ENCODE measurements at regions not wholly inside any gene's neighbourhood (a gene's known extent, or its start where the extent isn't known, plus 50 kb on each side); places are given as distances from the start of the nearest gene placed in this dataset.

DNA sequence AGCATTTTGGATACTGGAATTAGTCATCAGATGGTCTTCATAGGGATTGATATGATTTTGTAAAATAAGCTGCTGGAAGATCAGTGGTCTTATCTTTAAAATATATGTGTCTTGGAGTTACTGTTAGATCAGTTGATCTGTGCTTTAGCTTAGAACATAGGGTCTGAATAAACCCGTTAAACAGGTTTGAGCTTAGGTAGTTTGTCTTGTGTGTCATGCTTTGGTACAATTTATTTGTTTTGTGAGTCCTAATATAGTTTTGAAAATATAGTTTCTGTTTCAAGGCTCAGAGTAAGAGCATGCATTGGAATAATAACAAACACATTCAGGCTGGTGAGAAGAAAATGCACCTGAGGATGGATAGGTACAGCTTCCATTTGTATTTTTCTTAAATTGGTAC is 505.0 kb downstream of the SLC16A7 start:
- Histone ChIP-seq H2BK15ac (ENCODE audit: low read depth, poor library complexity, severe bottlenecking) (no peak overlapping the region), H3K14ac (ENCODE audit: low read length in 2 of 2) (no peak overlapping the region), H3K36me3 (ENCODE audit: control insufficient read depth in 1 of 2, insufficient read depth in 2 of 2, low read depth in 1 of 2, low read length in 2 of 2) (no peaks in the 10 kb centered on the region), H4K8ac (ENCODE audit: low read length) (no peak overlapping the region), H2AFZ (ENCODE audit: low read depth, low read length) (no peak overlapping the region), H2BK5ac (ENCODE audit: low read depth, low read length, poor library complexity, severe bottlenecking) (no peak overlapping the region), H2BK12ac (ENCODE audit: low read length in 2 of 2) (no peak overlapping the region), H3K4me2 (ENCODE audit: low read length, poor library complexity, severe bottlenecking) (no peak overlapping the region), H3K4me1 (ENCODE audit: control insufficient read depth, insufficient read depth, low read depth, low read length) (no peaks in the 10 kb centered on the region), H3K4ac (ENCODE audit: low read depth in 1 of 2, low read length in 2 of 2) (no peak overlapping the region), H2AK5ac (ENCODE audit: low read length, severe bottlenecking) (no peak overlapping the region), H3K18ac (ENCODE audit: low read depth in 1 of 2, low read length in 2 of 2) (no peak overlapping the region), H4K91ac (ENCODE audit: low read length) (no peak overlapping the region), H2BK120ac (ENCODE audit: low read depth, low read length) (no peak overlapping the region), H3K27me3 (ENCODE audit: control insufficient read depth in 1 of 2, insufficient read depth in 1 of 2, low read length in 2 of 2) (no peaks in the 10 kb centered on the region), H3K27ac (ENCODE audit: low read length, poor library complexity, severe bottlenecking) (no peak overlapping the region), H3K9me3 (ENCODE audit: control insufficient read depth, low read length) (peaks cover 17% of the 10 kb centered on the region), H3K4me3 (ENCODE audit: insufficient read depth in 1 of 2, low read depth in 1 of 2, low read length in 2 of 2) (no peak overlapping the region), H3K79me1 (replicated peaks; ENCODE audit: low read length, poor library complexity, severe bottlenecking) (no peaks in the 10 kb centered on the region), H3K9ac (ENCODE audit: low read length) (no peak overlapping the region), H3K23ac (ENCODE audit: low read length in 2 of 2) (no peak overlapping the region)
- no peak for DNase-seq
- WGBS, result 92% methylated on average over 1 of the region's 1 CpG

DNA sequence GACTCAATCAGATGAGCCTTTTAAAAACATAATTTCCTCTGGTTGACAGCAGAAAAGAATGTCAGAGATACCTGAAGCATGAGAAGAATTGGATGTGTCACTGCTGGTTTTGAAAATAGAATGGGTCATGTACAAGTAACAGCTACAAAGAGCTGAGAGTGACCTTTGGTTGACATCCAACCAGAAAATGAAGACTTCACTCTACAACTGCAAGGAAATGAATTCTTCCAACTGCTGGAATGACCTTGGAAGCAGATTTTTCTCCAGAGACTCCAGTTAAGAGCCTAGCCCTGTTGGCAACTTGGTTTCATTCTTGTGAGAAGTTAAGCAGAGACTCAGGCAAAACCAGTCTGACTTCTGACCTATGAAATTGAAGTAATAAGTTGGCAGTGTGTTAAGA is 505.9 kb downstream of the SLC16A7 start:
- H4K91ac ChIP-seq (ENCODE audit: low read length), result no peak overlapping the region
- H3K79me1 ChIP-seq (replicated peaks; ENCODE audit: low read length, poor library complexity, severe bottlenecking), result no peaks in the 10 kb centered on the region
- H3K4me1 ChIP-seq (ENCODE audit: control insufficient read depth, insufficient read depth, low read depth, low read length), result no peaks in the 10 kb centered on the region
- no peak overlapping the region for H3K4ac ChIP-seq (ENCODE audit: low read depth in 1 of 2, low read length in 2 of 2)
- H2BK120ac ChIP-seq (ENCODE audit: low read depth, low read length), result no peak overlapping the region
- H4K8ac ChIP-seq (ENCODE audit: low read length), result no peak overlapping the region
- H3K4me3 ChIP-seq (ENCODE audit: insufficient read depth in 1 of 2, low read depth in 1 of 2, low read length in 2 of 2), result no peak overlapping the region
- H3K23ac ChIP-seq (ENCODE audit: low read length in 2 of 2), result no peak overlapping the region
- no peak overlapping the region for H3K14ac ChIP-seq (ENCODE audit: low read length in 2 of 2)
- no peak overlapping the region for H3K18ac ChIP-seq (ENCODE audit: low read depth in 1 of 2, low read length in 2 of 2)
- no peak overlapping the region for H2AFZ ChIP-seq (ENCODE audit: low read depth, low read length)
- H3K27me3 ChIP-seq (ENCODE audit: control insufficient read depth in 1 of 2, insufficient read depth in 1 of 2, low read length in 2 of 2), result no peaks in the 10 kb centered on the region
- H3K27ac ChIP-seq (ENCODE audit: low read length, poor library complexity, severe bottlenecking), result no peak overlapping the region
- H3K36me3 ChIP-seq (ENCODE audit: control insufficient read depth in 1 of 2, insufficient read depth in 2 of 2, low read depth in 1 of 2, low read length in 2 of 2), result no peaks in the 10 kb centered on the region
- H2BK5ac ChIP-seq (ENCODE audit: low read depth, low read length, poor library complexity, severe bottlenecking), result no peak overlapping the region
- no peak overlapping the region for H2AK5ac ChIP-seq (ENCODE audit: low read length, severe bottlenecking)
- H2BK15ac ChIP-seq (ENCODE audit: low read depth, poor library complexity, severe bottlenecking), result no peak overlapping the region
- peak; percentile 11 for DNase-seq
- H3K9me3 ChIP-seq (ENCODE audit: control insufficient read depth, low read length), result peaks cover 17% of the 10 kb centered on the region
- H3K4me2 ChIP-seq (ENCODE audit: low read length, poor library complexity, severe bottlenecking), result no peak overlapping the region
- H2BK12ac ChIP-seq (ENCODE audit: low read length in 2 of 2), result no peak overlapping the region
- H3K9ac ChIP-seq (ENCODE audit: low read length), result no peak overlapping the region

GRCh38 chr12:60106214-60106613 is 510.4 kb downstream of the SLC16A7 start:
- Histone ChIP-seq H4K91ac (ENCODE audit: low read length) (no peak overlapping the region), H2BK5ac (ENCODE audit: low read depth, low read length, poor library complexity, severe bottlenecking) (no peak overlapping the region), H3K4me3 (ENCODE audit: insufficient read depth in 1 of 2, low read depth in 1 of 2, low read length in 2 of 2) (no peak overlapping the region), H2AFZ (ENCODE audit: low read depth, low read length) (no peak overlapping the region), H3K23ac (ENCODE audit: low read length in 2 of 2) (no peak overlapping the region), H3K18ac (ENCODE audit: low read depth in 1 of 2, low read length in 2 of 2) (no peak overlapping the region), H2BK12ac (ENCODE audit: low read length in 2 of 2) (no peak overlapping the region), H3K14ac (ENCODE audit: low read length in 2 of 2) (no peak overlapping the region), H3K4me1 (ENCODE audit: control insufficient read depth, insufficient read depth, low read depth, low read length) (no peaks in the 10 kb centered on the region), H2AK5ac (ENCODE audit: low read length, severe bottlenecking) (no peak overlapping the region), H3K36me3 (ENCODE audit: control insufficient read depth in 1 of 2, insufficient read depth in 2 of 2, low read depth in 1 of 2, low read length in 2 of 2) (no peaks in the 10 kb centered on the region), H2BK15ac (ENCODE audit: low read depth, poor library complexity, severe bottlenecking) (no peak overlapping the region), H3K4me2 (ENCODE audit: low read length, poor library complexity, severe bottlenecking) (no peak overlapping the region), H3K9me3 (ENCODE audit: control insufficient read depth, low read length) (no peaks in the 10 kb centered on the region), H3K27ac (ENCODE audit: low read length, poor library complexity, severe bottlenecking) (no peak overlapping the region), H2BK120ac (ENCODE audit: low read depth, low read length) (no peak overlapping the region), H3K4ac (ENCODE audit: low read depth in 1 of 2, low read length in 2 of 2) (no peak overlapping the region), H3K27me3 (ENCODE audit: control insufficient read depth in 1 of 2, insufficient read depth in 1 of 2, low read length in 2 of 2) (no peaks in the 10 kb centered on the region), H3K79me1 (replicated peaks; ENCODE audit: low read length, poor library complexity, severe bottlenecking) (no peaks in the 10 kb centered on the region), H4K8ac (ENCODE audit: low read length) (no peak overlapping the region), H3K9ac (ENCODE audit: low read length) (no peak overlapping the region)
- no CpG with 5 or more reads among the region's 1 CpG for WGBS
- peak; percentile 17 for DNase-seq

GRCh38 chr12:60107992-60108391 is 512.2 kb downstream of the SLC16A7 start:
- no peak for DNase-seq
- no peak overlapping the region for H3K23ac ChIP-seq (ENCODE audit: low read length in 2 of 2)
- no peak overlapping the region for H3K4ac ChIP-seq (ENCODE audit: low read depth in 1 of 2, low read length in 2 of 2)
- no peaks in the 10 kb centered on the region for H3K36me3 ChIP-seq (ENCODE audit: control insufficient read depth in 1 of 2, insufficient read depth in 2 of 2, low read depth in 1 of 2, low read length in 2 of 2)
- H4K8ac ChIP-seq (ENCODE audit: low read length), result no peak overlapping the region
- no peak overlapping the region for H4K91ac ChIP-seq (ENCODE audit: low read length)
- no peak overlapping the region for H2AK5ac ChIP-seq (ENCODE audit: low read length, severe bottlenecking)
- H2BK12ac ChIP-seq (ENCODE audit: low read length in 2 of 2), result no peak overlapping the region
- no peaks in the 10 kb centered on the region for H3K27me3 ChIP-seq (ENCODE audit: control insufficient read depth in 1 of 2, insufficient read depth in 1 of 2, low read length in 2 of 2)
- H3K9me3 ChIP-seq (ENCODE audit: control insufficient read depth, low read length), result no peaks in the 10 kb centered on the region
- H2BK5ac ChIP-seq (ENCODE audit: low read depth, low read length, poor library complexity, severe bottlenecking), result no peak overlapping the region
- no peak overlapping the region for H3K27ac ChIP-seq (ENCODE audit: low read length, poor library complexity, severe bottlenecking)
- no peak overlapping the region for H2AFZ ChIP-seq (ENCODE audit: low read depth, low read length)
- no peak overlapping the region for H2BK120ac ChIP-seq (ENCODE audit: low read depth, low read length)
- no peak overlapping the region for H3K18ac ChIP-seq (ENCODE audit: low read depth in 1 of 2, low read length in 2 of 2)
- no peak overlapping the region for H3K14ac ChIP-seq (ENCODE audit: low read length in 2 of 2)
- H3K4me3 ChIP-seq (ENCODE audit: insufficient read depth in 1 of 2, low read depth in 1 of 2, low read length in 2 of 2), result no peak overlapping the region
- H2BK15ac ChIP-seq (ENCODE audit: low read depth, poor library complexity, severe bottlenecking), result no peak overlapping the region
- H3K79me1 ChIP-seq (replicated peaks; ENCODE audit: low read length, poor library complexity, severe bottlenecking), result no peaks in the 10 kb centered on the region
- H3K4me1 ChIP-seq (ENCODE audit: control insufficient read depth, insufficient read depth, low read depth, low read length), result no peaks in the 10 kb centered on the region
- H3K4me2 ChIP-seq (ENCODE audit: low read length, poor library complexity, severe bottlenecking), result no peak overlapping the region
- no peak overlapping the region for H3K9ac ChIP-seq (ENCODE audit: low read length)

Measured in mesenchymal stem cell (in vitro differentiated cells and primary cell).